ENCODE measurements at regions not wholly inside any gene's neighbourhood (a gene's known extent, or its start where the extent isn't known, plus 50 kb on each side); places are given as distances from the start of the nearest gene placed in this dataset.
A peak's percentile ranks its signal among the peaks of the same experiment; 100 is the strongest.
"Not testable (repeated sequence)": the region's sequence is repeated elsewhere in the genome, so short reads cannot be mapped to it uniquely, and the experiment has no call there.

GRCh38 chr9:43135440-43135839 is 952.0 kb downstream of the SPATA31A6 start:
- H3K9ac ChIP-seq (replicated peaks in 1 of 4; ENCODE audit: extremely low read depth in 1 of 4, low read depth in 3 of 4, low read length in 3 of 4); POLR2A ChIA-PET (ENCODE audit: partially characterized antibody); H3K36me3 ChIP-seq (ENCODE audit: control insufficient read depth in 2 of 4, insufficient read depth in 4 of 4, low read length in 3 of 4); H3K27me3 ChIP-seq (replicated peaks in 1 of 4; ENCODE audit: control insufficient read depth in 3 of 4, extremely low read depth in 1 of 4, insufficient read depth in 3 of 4, low read length in 3 of 4); H4K8ac ChIP-seq (ENCODE audit: extremely low read depth, insufficient read depth, low read length); H2AK5ac ChIP-seq (ENCODE audit: low read depth, low read length); H4K5ac ChIP-seq (ENCODE audit: insufficient read length, low read depth, low read length); H3K23ac ChIP-seq (ENCODE audit: insufficient read length); H3K4ac ChIP-seq (replicated peaks; ENCODE audit: insufficient read length, low read depth, low read length); H3K23me2 ChIP-seq (ENCODE audit: low read depth, low read length); H3K18ac ChIP-seq (ENCODE audit: extremely low read depth, low read length); FAIRE-seq; H2BK12ac ChIP-seq (ENCODE audit: low read depth, low read length); H3K27ac ChIP-seq (ENCODE audit: low read depth, low read length); H3K56ac ChIP-seq (replicated peaks; ENCODE audit: insufficient read length, low read depth, low read length); H4K20me1 ChIP-seq (replicated peaks in 1 of 2; ENCODE audit: control insufficient read depth in 1 of 2, insufficient read depth in 2 of 2, low read length in 2 of 2); H3K79me2 ChIP-seq (ENCODE audit: control insufficient read depth in 1 of 2, insufficient read depth in 2 of 2, low read length in 2 of 2); H3K4me1 ChIP-seq (replicated peaks in 1 of 4; ENCODE audit: control insufficient read depth in 3 of 4, insufficient read depth in 4 of 4, low read length in 3 of 4); H3K79me1 ChIP-seq (ENCODE audit: low read depth, low read length); H3K4me2 ChIP-seq (ENCODE audit: insufficient read depth in 1 of 2, low read depth in 2 of 2, low read length in 2 of 2); H3K9me3 ChIP-seq (ENCODE audit: insufficient read depth in 2 of 2, low read depth in 1 of 2, low read length in 1 of 2); H4K91ac ChIP-seq (replicated peaks; ENCODE audit: insufficient read length, low read length); H3K4me3 ChIP-seq (ENCODE audit: extremely low read depth in 1 of 4, insufficient read depth in 2 of 4, low read depth in 3 of 4, low read length in 4 of 4); H2BK5ac ChIP-seq (ENCODE audit: low read depth, low read length); H3K14ac ChIP-seq (ENCODE audit: insufficient read length); H2BK15ac ChIP-seq (ENCODE audit: low read length); H2BK20ac ChIP-seq (ENCODE audit: low read length); H2AFZ ChIP-seq (ENCODE audit: low read length); CTCF ChIA-PET (ENCODE audit: partially characterized antibody); H2BK120ac ChIP-seq (replicated peaks; ENCODE audit: low read depth, low read length): not testable (repeated sequence)
- peak in 1 of 2 experiments; percentile 0 for DNase-seq (ENCODE audit: low read depth in 1 of 2, low spot score in 2 of 2)
- WGBS, 2 experiments (ENCODE audit: extremely low coverage in 1 of 2, insufficient coverage in 1 of 2, insufficient read length in 1 of 2, insufficient replicate concordance in 2 of 2, low coverage in 1 of 2, low lambda C conversion rate in 2 of 2, missing lambda C conversion rate in 1 of 2) = 80% methylated on average over 4 of the region's 4 CpGs; no CpG with 5 or more reads in 1 of the 2 experiments

DNA sequence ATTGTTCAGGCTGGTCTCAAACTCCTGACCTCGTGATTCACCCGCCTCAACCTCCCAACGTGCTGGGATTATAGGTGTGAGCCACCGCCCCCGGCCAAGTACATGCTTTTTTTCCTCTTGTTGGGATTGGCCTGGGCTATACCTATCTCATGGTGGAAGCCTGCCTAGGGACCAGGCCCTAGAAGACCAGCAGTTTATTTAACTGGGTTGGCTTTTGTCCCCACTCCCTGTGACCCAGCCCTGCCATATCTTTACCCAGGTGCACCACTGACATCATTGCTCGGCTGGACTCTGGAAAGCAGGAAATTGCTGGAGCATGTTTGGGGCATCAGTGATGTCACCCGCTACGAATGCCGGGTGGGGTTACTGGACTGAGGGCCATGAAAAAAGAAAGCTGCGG is 955.5 kb downstream of the SPATA31A6 start:
- H4K20me1 ChIP-seq (replicated peaks in 1 of 2; ENCODE audit: control insufficient read depth in 1 of 2, insufficient read depth in 2 of 2, low read length in 2 of 2); H3K23me2 ChIP-seq (ENCODE audit: low read depth, low read length); H2AFZ ChIP-seq (ENCODE audit: low read length); H3K23ac ChIP-seq (ENCODE audit: insufficient read length); CTCF ChIA-PET (ENCODE audit: partially characterized antibody); H3K14ac ChIP-seq (ENCODE audit: insufficient read length); H2BK15ac ChIP-seq (ENCODE audit: low read length); H4K91ac ChIP-seq (replicated peaks; ENCODE audit: insufficient read length, low read length); H2BK20ac ChIP-seq (ENCODE audit: low read length); H4K8ac ChIP-seq (ENCODE audit: extremely low read depth, insufficient read depth, low read length); H3K4ac ChIP-seq (replicated peaks; ENCODE audit: insufficient read length, low read depth, low read length); H3K79me1 ChIP-seq (ENCODE audit: low read depth, low read length); FAIRE-seq; H3K79me2 ChIP-seq (ENCODE audit: control insufficient read depth in 1 of 2, insufficient read depth in 2 of 2, low read length in 2 of 2); H3K9me3 ChIP-seq (ENCODE audit: insufficient read depth in 2 of 2, low read depth in 1 of 2, low read length in 1 of 2); H2BK120ac ChIP-seq (replicated peaks; ENCODE audit: low read depth, low read length); H3K9ac ChIP-seq (replicated peaks in 1 of 4; ENCODE audit: extremely low read depth in 1 of 4, low read depth in 3 of 4, low read length in 3 of 4); H3K4me2 ChIP-seq (ENCODE audit: insufficient read depth in 1 of 2, low read depth in 2 of 2, low read length in 2 of 2); H3K56ac ChIP-seq (replicated peaks; ENCODE audit: insufficient read length, low read depth, low read length); POLR2A ChIA-PET (ENCODE audit: partially characterized antibody); H3K18ac ChIP-seq (ENCODE audit: extremely low read depth, low read length); H3K27ac ChIP-seq (ENCODE audit: low read depth, low read length); H2AK5ac ChIP-seq (ENCODE audit: low read depth, low read length); H2BK5ac ChIP-seq (ENCODE audit: low read depth, low read length); DNase-seq (ENCODE audit: low read depth in 1 of 2, low spot score in 2 of 2); H3K36me3 ChIP-seq (ENCODE audit: control insufficient read depth in 2 of 4, insufficient read depth in 4 of 4, low read length in 3 of 4); H3K4me3 ChIP-seq (ENCODE audit: extremely low read depth in 1 of 4, insufficient read depth in 2 of 4, low read depth in 3 of 4, low read length in 4 of 4); H3K27me3 ChIP-seq (replicated peaks in 1 of 4; ENCODE audit: control insufficient read depth in 3 of 4, extremely low read depth in 1 of 4, insufficient read depth in 3 of 4, low read length in 3 of 4); H2BK12ac ChIP-seq (ENCODE audit: low read depth, low read length); H3K4me1 ChIP-seq (replicated peaks in 1 of 4; ENCODE audit: control insufficient read depth in 3 of 4, insufficient read depth in 4 of 4, low read length in 3 of 4); H4K5ac ChIP-seq (ENCODE audit: insufficient read length, low read depth, low read length): not testable (repeated sequence)
- WGBS, 2 experiments (ENCODE audit: extremely low coverage in 1 of 2, insufficient coverage in 1 of 2, insufficient read length in 1 of 2, insufficient replicate concordance in 2 of 2, low coverage in 1 of 2, low lambda C conversion rate in 2 of 2, missing lambda C conversion rate in 1 of 2) = 83% methylated on average over 1 of the region's 10 CpGs; no CpG with 5 or more reads in 1 of the 2 experiments

All from H1 (cell line).